ENCODE measurements at regions not wholly inside any gene's neighbourhood (a gene's known extent, or its start where the extent isn't known, plus 50 kb on each side); places are given as distances from the start of the nearest gene placed in this dataset.

- Histone ChIP-seq H3K27me3 (ENCODE audit: insufficient read depth, poor library complexity, severe bottlenecking) (no peaks in the 10 kb centered on the region), H3K4me3 (replicated peaks; ENCODE audit: insufficient read depth, low read length) (no peak overlapping the region), H3K27ac (replicated peaks) (no peak overlapping the region)
- DNase-seq (ENCODE audit: low read depth in 1 of 2, low spot score in 1 of 2), result no peak
- TF ChIP-seq SPI1 (IDR thresholded peaks at IDR 0.05; ENCODE audit: borderline replicate concordance, low read depth) (no peak), REST (IDR thresholded peaks at IDR 0.05; ENCODE audit: insufficient replicate concordance, low read depth) (no peak), POLR2AphosphoS5 (IDR thresholded peaks at IDR 0.05; ENCODE audit: low read depth) (no peak), GABPA (IDR thresholded peaks at IDR 0.05; ENCODE audit: low read depth) (no peak), CTCF (IDR thresholded peaks at IDR 0.05; ENCODE audit: insufficient read depth, low read length) (no peak)
Observed at GRCh38 chr10:10921826-10922461, 95.7 kb upstream of the CELF2 start.

GRCh38 chr10:10923029-10923651, 94.5 kb upstream of the CELF2 start:
- no peak for TF ChIP-seq REST (IDR thresholded peaks at IDR 0.05; ENCODE audit: insufficient replicate concordance, low read depth)
- no peak for TF ChIP-seq GABPA (IDR thresholded peaks at IDR 0.05; ENCODE audit: low read depth)
- TF ChIP-seq CTCF (IDR thresholded peaks at IDR 0.05; ENCODE audit: insufficient read depth, low read length), result no peak
- TF ChIP-seq SPI1 (IDR thresholded peaks at IDR 0.05; ENCODE audit: borderline replicate concordance, low read depth), result no peak
- no peak for TF ChIP-seq POLR2AphosphoS5 (IDR thresholded peaks at IDR 0.05; ENCODE audit: low read depth)
- DNase-seq (ENCODE audit: low read depth in 1 of 2, low spot score in 1 of 2), result no peak
- H3K27me3 ChIP-seq (ENCODE audit: insufficient read depth, poor library complexity, severe bottlenecking), result no peaks in the 10 kb centered on the region
- no peak overlapping the region for H3K4me3 ChIP-seq (replicated peaks; ENCODE audit: insufficient read depth, low read length)
- no peak overlapping the region for H3K27ac ChIP-seq (replicated peaks)

DNA sequence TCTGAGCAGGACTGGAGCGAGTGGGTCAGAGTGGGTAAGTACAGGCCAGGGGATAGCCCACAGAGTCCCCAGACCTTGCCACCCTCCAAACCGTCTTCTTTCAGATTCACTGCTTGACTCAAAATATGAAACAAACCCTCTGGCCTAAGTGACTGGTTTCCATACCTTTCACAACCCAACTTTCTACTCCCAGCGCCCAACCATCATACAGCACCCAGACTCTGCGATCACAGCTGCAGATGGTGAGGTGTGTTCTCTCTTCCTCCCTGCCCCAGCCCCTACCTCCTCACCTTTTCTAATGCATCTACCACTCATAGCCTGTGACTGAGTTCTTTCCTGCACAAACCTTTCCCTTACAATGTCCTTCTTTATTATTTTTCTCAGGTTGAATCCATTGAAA, 92.0 kb upstream of the CELF2 start:
- H3K4me3 ChIP-seq (replicated peaks; ENCODE audit: insufficient read depth, low read length), result no peak overlapping the region
- no peak overlapping the region for H3K27ac ChIP-seq (replicated peaks)
- TF ChIP-seq CTCF (IDR thresholded peaks at IDR 0.05; ENCODE audit: insufficient read depth, low read length) (no peak), REST (IDR thresholded peaks at IDR 0.05; ENCODE audit: insufficient replicate concordance, low read depth) (no peak), GABPA (IDR thresholded peaks at IDR 0.05; ENCODE audit: low read depth) (no peak), SPI1 (IDR thresholded peaks at IDR 0.05; ENCODE audit: borderline replicate concordance, low read depth) (no peak), POLR2AphosphoS5 (IDR thresholded peaks at IDR 0.05; ENCODE audit: low read depth) (no peak)

More for the DNA sequence above, 92.0 kb upstream of the CELF2 start:
- no peak for DNase-seq (ENCODE audit: low read depth in 1 of 2, low spot score in 1 of 2)
- H3K27me3 ChIP-seq (ENCODE audit: insufficient read depth, poor library complexity, severe bottlenecking), result no peaks in the 10 kb centered on the region

Measured in HL-60 (cell line).